Natural killer cell (primary cell): ENCODE measurements at regions not wholly inside any gene's neighbourhood (a gene's known extent, or its start where the extent isn't known, plus 50 kb on each side); places are given as distances from the start of the nearest gene placed in this dataset.

Source experiments
- ATAC-seq, 3 donors: fragments of 150-1000 bp in 2 of 3; fragments of 200-7000 bp in 1 of 3; cut with Tn5 transposase; 1 replicate in 1 of 3; 2 replicates in 2 of 3; pipeline ENCODE4 v1.10.0; 2021; ENCODE audit warnings: mild to moderate bottlenecking in 2 of 3, moderate library complexity in 2 of 3
- DNase-seq, 2 donors: peaks; one replicate each; pipeline versions ENCODE4 v3.0.0 to v3.0.0-alpha.2; 2013 to 2021; ENCODE audit warnings: mixed read lengths in 1 of 2
- H3K27ac ChIP-seq: one replicate; pipeline ENCODE4 v1.5.1; 2013; ENCODE audit warnings: mild to moderate bottlenecking, low read length
- H3K27me3 ChIP-seq: one replicate; pipeline ENCODE4 v1.6.1; 2013; ENCODE audit warnings: low read length; ENCODE audit not compliant: control insufficient read depth, insufficient read depth
- H3K36me3 ChIP-seq: one replicate; pipeline ENCODE4 v1.6.1; 2013; ENCODE audit warnings: low read length; ENCODE audit not compliant: control insufficient read depth, insufficient read depth
- H3K4me1 ChIP-seq: one replicate; pipeline ENCODE4 v1.6.1; 2013; ENCODE audit warnings: low read length; ENCODE audit not compliant: control insufficient read depth, insufficient read depth
- H3K4me3 ChIP-seq: one replicate; pipeline ENCODE4 v1.5.1; 2013; ENCODE audit warnings: low read length
- H3K9me3 ChIP-seq: one replicate; pipeline ENCODE4 v1.6.1; 2013; ENCODE audit warnings: low read length; ENCODE audit not compliant: control insufficient read depth, insufficient read depth
- H3K27ac Mint-ChIP-seq, 2 donors: one replicate each; pipeline ENCODE4 v1.8.0; 2022; ENCODE audit warnings: mild to moderate bottlenecking in 2 of 2, mixed read lengths in 2 of 2, moderate library complexity in 1 of 2
- H3K27me3 Mint-ChIP-seq, 2 donors: one replicate each; pipeline ENCODE4 v1.8.0; 2022; ENCODE audit warnings: low read depth in 2 of 2, mixed read lengths in 2 of 2
- H3K36me3 Mint-ChIP-seq: one replicate; pipeline ENCODE4 v1.8.0; 2022; ENCODE audit warnings: mixed read lengths
- H3K4me1 Mint-ChIP-seq, 2 donors: one replicate each; pipeline ENCODE4 v1.8.0; 2022; ENCODE audit warnings: mixed read lengths in 2 of 2
- H3K4me3 Mint-ChIP-seq: one replicate; pipeline ENCODE4 v1.8.0; 2022; ENCODE audit warnings: mild to moderate bottlenecking, moderate library complexity, mixed read lengths
- H3K9me3 Mint-ChIP-seq, 2 donors: one replicate each; pipeline ENCODE4 v1.8.0; 2022; ENCODE audit warnings: mixed read lengths in 2 of 2
- WGBS: methylation state at CpG from one replicate; pipeline ENCODE4 v1.1.7; 2013; ENCODE audit warnings: missing lambda C conversion rate; ENCODE audit not compliant: insufficient coverage; 5-methylcytosine and 5-hydroxymethylcytosine counted together
- intact Hi-C: fragments of 100-400 bp; cut with micrococcal nuclease; formaldehyde crosslinking; loops from one replicate; pipeline ENCODE4 v1.14.2; 2022
- TF ChIP-seq, protein P1 (sequence below): fragments of 200-600 bp; IDR thresholded peaks from one replicate; pipeline ENCODE4 v1.8.0; 2022; ENCODE audit warnings: antibody characterized with exemption

DNA sequence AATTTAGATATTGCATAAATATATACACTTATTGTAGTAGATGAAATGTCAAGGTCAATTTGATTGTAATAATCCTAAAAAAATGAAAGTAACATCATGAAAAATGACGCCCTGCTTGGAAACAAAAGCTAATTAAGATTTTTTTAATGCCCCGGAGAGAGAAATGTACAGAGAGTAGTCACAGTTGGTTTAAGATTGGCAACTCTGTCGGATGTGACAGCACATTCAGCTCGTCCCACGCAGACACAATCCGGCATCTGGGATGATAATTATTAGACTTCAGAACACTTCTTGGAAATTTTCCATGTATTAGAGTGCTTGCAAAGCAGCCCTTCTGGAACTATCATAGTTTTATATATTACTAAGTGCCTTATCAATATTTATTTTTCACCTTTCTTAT, 478.0 kb downstream of the PDHA2 start:
- H3K4me1 Mint-ChIP-seq, result no peaks in the 10 kb centered on the region
- no peak overlapping the region for H3K27ac Mint-ChIP-seq
- no peaks in the 10 kb centered on the region for H3K36me3 Mint-ChIP-seq
- H3K4me3 ChIP-seq, result no peak overlapping the region
- H3K27me3 ChIP-seq, result no peaks in the 10 kb centered on the region
- no peak overlapping the region for H3K27ac ChIP-seq
- H3K4me1 ChIP-seq, result no peaks in the 10 kb centered on the region
- peaks cover 0 to 2% of the 10 kb centered on the region in 2 donors for H3K9me3 Mint-ChIP-seq
- H3K27me3 Mint-ChIP-seq, result no peaks in the 10 kb centered on the region
- TF ChIP-seq, protein P1, sequence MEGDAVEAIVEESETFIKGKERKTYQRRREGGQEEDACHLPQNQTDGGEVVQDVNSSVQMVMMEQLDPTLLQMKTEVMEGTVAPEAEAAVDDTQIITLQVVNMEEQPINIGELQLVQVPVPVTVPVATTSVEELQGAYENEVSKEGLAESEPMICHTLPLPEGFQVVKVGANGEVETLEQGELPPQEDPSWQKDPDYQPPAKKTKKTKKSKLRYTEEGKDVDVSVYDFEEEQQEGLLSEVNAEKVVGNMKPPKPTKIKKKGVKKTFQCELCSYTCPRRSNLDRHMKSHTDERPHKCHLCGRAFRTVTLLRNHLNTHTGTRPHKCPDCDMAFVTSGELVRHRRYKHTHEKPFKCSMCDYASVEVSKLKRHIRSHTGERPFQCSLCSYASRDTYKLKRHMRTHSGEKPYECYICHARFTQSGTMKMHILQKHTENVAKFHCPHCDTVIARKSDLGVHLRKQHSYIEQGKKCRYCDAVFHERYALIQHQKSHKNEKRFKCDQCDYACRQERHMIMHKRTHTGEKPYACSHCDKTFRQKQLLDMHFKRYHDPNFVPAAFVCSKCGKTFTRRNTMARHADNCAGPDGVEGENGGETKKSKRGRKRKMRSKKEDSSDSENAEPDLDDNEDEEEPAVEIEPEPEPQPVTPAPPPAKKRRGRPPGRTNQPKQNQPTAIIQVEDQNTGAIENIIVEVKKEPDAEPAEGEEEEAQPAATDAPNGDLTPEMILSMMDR, result no peak
- DNase-seq, result no peak
- ATAC-seq, result no peak
- H3K4me3 Mint-ChIP-seq, result no peak overlapping the region
- no peaks in the 10 kb centered on the region for H3K36me3 ChIP-seq
- H3K9me3 ChIP-seq, result no peaks in the 10 kb centered on the region
- WGBS, result 90% methylated on average over 6 of the region's 6 CpGs
- intact Hi-C loops, result no loop called here

DNA sequence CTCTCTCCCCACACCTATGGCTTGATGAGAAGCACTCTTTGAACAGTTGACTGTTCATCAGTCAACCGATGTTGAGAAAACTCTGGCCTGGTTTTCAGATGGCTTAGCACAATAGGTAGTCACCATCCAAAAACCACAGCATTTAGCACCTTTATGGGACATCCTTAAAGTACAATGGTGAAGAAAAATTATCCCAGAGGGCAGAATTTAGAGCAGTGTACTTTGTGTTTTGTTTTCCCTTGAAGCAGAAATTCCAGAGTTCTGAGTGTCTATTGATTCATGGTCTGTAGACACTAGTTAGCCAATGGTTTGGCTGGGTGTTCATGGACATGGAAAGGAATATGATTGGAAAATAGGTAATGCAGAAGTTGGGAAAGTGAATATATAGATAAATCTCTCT, 487.0 kb downstream of the PDHA2 start:
- 77% methylated on average over 1 of the region's 1 CpG for WGBS
- Histone ChIP-seq H3K27me3 (no peaks in the 10 kb centered on the region), H3K4me1 (no peaks in the 10 kb centered on the region), H3K36me3 (no peaks in the 10 kb centered on the region), H3K4me3 (no peak overlapping the region), H3K9me3 (no peaks in the 10 kb centered on the region), H3K27ac (no peak overlapping the region)
- no peak overlapping the region for H3K27ac Mint-ChIP-seq
- no peaks in the 10 kb centered on the region for H3K4me1 Mint-ChIP-seq
- no peak for ATAC-seq
- peaks cover 2 to 10% of the 10 kb centered on the region in 2 donors for H3K9me3 Mint-ChIP-seq
- intact Hi-C loops, result no loop called here
- peaks cover 9% of the 10 kb centered on the region for H3K36me3 Mint-ChIP-seq
- TF ChIP-seq, protein P1, result no peak
- H3K4me3 Mint-ChIP-seq, result no peak overlapping the region
- DNase-seq, result no peak
- no peaks in the 10 kb centered on the region for H3K27me3 Mint-ChIP-seq

DNA sequence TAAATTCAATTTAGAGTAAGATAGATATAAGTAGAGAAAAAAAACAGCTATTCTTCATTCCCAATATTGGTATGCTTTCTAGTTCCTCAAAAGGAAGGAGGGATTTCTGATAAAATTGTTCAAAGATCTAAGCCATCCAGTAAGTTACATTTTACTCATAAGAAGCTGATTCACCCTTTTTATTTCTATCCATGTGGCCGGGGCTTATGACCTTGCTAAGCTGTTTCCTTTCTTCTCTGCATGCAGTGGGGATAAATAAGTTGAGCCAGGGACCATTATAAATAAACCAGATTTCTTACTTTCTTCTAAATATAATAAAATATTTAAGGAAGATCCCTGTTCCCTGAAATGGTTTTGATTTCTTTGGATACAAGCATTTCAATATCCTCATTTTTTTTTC, 502.3 kb downstream of the PDHA2 start:
- Mint-ChIP-seq H3K27me3 (no peaks in the 10 kb centered on the region), H3K4me3 (no peak overlapping the region), H3K36me3 (no peaks in the 10 kb centered on the region), H3K9me3 (peaks cover 2 to 9% of the 10 kb centered on the region in 2 donors), H3K27ac (no peak overlapping the region), H3K4me1 (no peaks in the 10 kb centered on the region)
- DNase-seq (no peak), ATAC-seq (no peak)
- H3K4me3 ChIP-seq, result no peak overlapping the region
- H3K9me3 ChIP-seq, result no peaks in the 10 kb centered on the region
- TF ChIP-seq, protein P1, result no peak
- intact Hi-C loops, result no loop called here
- no peak overlapping the region for H3K27ac ChIP-seq
- H3K36me3 ChIP-seq, result no peaks in the 10 kb centered on the region
- no peaks in the 10 kb centered on the region for H3K27me3 ChIP-seq
- no peaks in the 10 kb centered on the region for H3K4me1 ChIP-seq
- WGBS, result no CpG with 5 or more reads among the region's 1 CpG

DNA sequence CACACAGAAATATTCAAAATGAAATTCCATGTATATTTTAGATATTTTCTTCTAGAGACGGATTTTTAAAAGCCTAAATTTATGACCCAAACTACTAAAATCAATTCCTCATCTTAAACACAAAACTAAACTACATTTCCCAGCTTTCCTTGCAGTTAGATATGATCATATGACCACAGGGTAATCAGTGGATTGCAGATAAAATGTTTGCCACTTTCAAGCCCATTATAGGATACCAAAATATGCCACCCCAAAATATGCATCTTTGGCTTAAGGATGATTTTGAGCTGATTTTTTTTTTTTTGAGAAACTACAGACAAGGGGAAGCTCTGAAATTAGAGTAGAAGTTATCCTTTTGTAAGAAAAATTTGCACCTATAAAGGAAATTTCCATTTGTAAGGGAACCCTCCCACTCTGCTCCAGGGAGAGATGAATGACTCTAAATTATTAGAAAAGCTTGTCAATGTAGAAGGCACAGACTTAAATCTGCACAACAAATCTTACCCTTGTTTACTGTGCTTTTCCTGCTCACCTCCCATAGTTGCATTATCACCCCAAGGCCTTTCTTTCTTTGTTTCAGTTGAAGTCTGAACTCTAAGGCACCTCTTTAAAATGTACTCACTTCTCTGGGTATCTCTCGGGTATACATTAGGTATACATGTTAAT, 503.0 kb downstream of the PDHA2 start:
- H3K4me3 ChIP-seq, result no peak overlapping the region

More for the DNA sequence above, 503.0 kb downstream of the PDHA2 start:
- H3K4me1 ChIP-seq, result no peaks in the 10 kb centered on the region
- Mint-ChIP-seq H3K36me3 (no peaks in the 10 kb centered on the region), H3K27me3 (no peaks in the 10 kb centered on the region), H3K4me1 (no peaks in the 10 kb centered on the region), H3K9me3 (peaks cover 2 to 9% of the 10 kb centered on the region in 2 donors), H3K27ac (no peak overlapping the region), H3K4me3 (no peak overlapping the region)
- TF ChIP-seq, protein P1, result no peak
- WGBS, result 100% methylated on average over 1 of the region's 2 CpGs
- no peak overlapping the region for H3K27ac ChIP-seq
- ATAC-seq, result no peak
- intact Hi-C loops, result no loop called here
- DNase-seq, result no peak
- H3K27me3 ChIP-seq, result no peaks in the 10 kb centered on the region
- H3K9me3 ChIP-seq, result no peaks in the 10 kb centered on the region
- H3K36me3 ChIP-seq, result no peaks in the 10 kb centered on the region
